H1 (cell line): ENCODE measurements at regions not wholly inside any gene's neighbourhood (a gene's known extent, or its start where the extent isn't known, plus 50 kb on each side); places are given as distances from the start of the nearest gene placed in this dataset.

Source experiments
- CEBPB ChIP-seq: IDR thresholded peaks from 2 replicates; pipeline ENCODE4 v1.6.1; 2012; ENCODE audit warnings: low read depth, low read length
- RFX5 ChIP-seq: IDR thresholded peaks from 2 replicates; pipeline ENCODE4 v1.6.1; 2011; ENCODE audit warnings: low read depth, low read length, improper control_type of control experiment, borderline replicate concordance
- TBP ChIP-seq: IDR thresholded peaks from 2 replicates; pipeline ENCODE4 v1.6.1; 2011; ENCODE audit warnings: low read depth, low read length, improper control_type of control experiment

DNA sequence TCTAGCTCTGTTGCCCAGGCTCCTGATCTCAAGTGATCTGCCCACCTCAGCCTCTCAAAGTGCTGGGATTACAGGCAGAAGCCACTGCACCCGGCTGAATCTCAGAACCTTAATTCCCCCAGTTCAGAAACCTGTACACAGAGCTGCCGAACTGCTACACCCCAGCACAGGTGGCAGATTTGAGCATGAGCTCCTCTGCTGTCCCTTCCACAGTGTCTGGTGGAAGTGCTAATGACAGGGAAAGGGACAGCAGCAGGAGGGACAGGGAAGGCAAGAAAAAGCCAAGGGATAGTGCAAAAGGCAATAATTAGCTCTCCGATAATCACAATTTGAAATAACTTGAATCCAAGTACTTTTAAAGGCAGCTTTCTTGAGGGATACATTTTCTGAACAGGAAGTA lies 211.4 kb upstream of the ZNF521 start (continued):
- TF ChIP-seq TBP (no peak), RFX5 (no peak), CEBPB (no peak)
